HL-60 (cell line): ENCODE measurements at regions not wholly inside any gene's neighbourhood (a gene's known extent, or its start where the extent isn't known, plus 50 kb on each side); places are given as distances from the start of the nearest gene placed in this dataset.

ENCODE experiments used
- DNase-seq, 2 experiments: peaks; one replicate each; pipeline ENCODE4 v3.0.0-alpha.2; 2010 to 2020; ENCODE audit warnings: low read depth in 1 of 2, low spot score in 1 of 2
- H3K27ac ChIP-seq: fragments of 250-450 bp; sonication (Bioruptor Pico); replicated peaks from 2 replicates; pipeline ENCODE4 v1.5.1; 2020; ENCODE audit warnings: mild to moderate bottlenecking, moderate library complexity
- H3K27me3 ChIP-seq: fragments of 250-450 bp; sonication (Bioruptor Pico); 2 replicates; pipeline ENCODE4 v1.5.1; 2021; ENCODE audit warnings: mild to moderate bottlenecking, moderate library complexity; ENCODE audit not compliant: insufficient read depth, poor library complexity, severe bottlenecking
- H3K4me3 ChIP-seq: replicated peaks from 2 replicates; pipeline ENCODE4 v1.5.1; 2011; ENCODE audit warnings: mild to moderate bottlenecking, control low read depth, low read length; ENCODE audit not compliant: insufficient read depth
- GABPA ChIP-seq: IDR thresholded peaks from 2 replicates; pipeline ENCODE4 v1.6.1; 2012; ENCODE audit warnings: low read depth
- POLR2AphosphoS5 ChIP-seq: IDR thresholded peaks from 2 replicates; pipeline ENCODE4 v1.6.1; 2012; ENCODE audit warnings: low read depth
- SPI1 ChIP-seq: IDR thresholded peaks from 2 replicates; pipeline ENCODE4 v1.6.1; 2012; ENCODE audit warnings: low read depth, mild to moderate bottlenecking, borderline replicate concordance
- TF ChIP-seq, protein P1 (sequence below): IDR thresholded peaks from one replicate; pipeline ENCODE4 v1.5.1; 2011; ENCODE audit warnings: low read length, control low read depth, inconsistent platforms; ENCODE audit not compliant: insufficient read depth
- TF ChIP-seq, protein P2 (sequence below): IDR thresholded peaks from 2 replicates; pipeline ENCODE4 v1.6.1; 2012; ENCODE audit warnings: low read depth; ENCODE audit not compliant: insufficient replicate concordance

DNA sequence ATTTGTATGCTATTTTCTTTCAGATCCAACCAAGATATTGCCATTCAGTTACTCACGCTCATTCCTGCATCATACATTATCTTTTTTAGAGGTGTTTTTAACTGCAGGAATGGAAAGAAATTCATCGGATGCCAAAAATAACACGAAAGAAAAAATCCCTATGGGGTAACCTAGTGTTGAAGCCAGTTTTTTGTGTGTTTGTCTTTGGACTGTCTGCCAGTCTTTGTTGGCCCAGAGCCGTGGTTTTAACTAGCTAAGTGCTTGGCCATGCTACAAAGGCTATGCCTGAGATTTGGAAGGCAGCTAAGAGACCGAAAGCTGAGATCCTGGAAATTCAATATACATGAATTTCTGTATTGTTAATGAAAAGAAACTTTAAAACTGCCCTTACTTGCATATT, 309.8 kb upstream of the CNTN5 start:
- TF ChIP-seq, protein P1, sequence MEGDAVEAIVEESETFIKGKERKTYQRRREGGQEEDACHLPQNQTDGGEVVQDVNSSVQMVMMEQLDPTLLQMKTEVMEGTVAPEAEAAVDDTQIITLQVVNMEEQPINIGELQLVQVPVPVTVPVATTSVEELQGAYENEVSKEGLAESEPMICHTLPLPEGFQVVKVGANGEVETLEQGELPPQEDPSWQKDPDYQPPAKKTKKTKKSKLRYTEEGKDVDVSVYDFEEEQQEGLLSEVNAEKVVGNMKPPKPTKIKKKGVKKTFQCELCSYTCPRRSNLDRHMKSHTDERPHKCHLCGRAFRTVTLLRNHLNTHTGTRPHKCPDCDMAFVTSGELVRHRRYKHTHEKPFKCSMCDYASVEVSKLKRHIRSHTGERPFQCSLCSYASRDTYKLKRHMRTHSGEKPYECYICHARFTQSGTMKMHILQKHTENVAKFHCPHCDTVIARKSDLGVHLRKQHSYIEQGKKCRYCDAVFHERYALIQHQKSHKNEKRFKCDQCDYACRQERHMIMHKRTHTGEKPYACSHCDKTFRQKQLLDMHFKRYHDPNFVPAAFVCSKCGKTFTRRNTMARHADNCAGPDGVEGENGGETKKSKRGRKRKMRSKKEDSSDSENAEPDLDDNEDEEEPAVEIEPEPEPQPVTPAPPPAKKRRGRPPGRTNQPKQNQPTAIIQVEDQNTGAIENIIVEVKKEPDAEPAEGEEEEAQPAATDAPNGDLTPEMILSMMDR, result no peak
- no peak for TF ChIP-seq GABPA
- TF ChIP-seq, protein P2, sequence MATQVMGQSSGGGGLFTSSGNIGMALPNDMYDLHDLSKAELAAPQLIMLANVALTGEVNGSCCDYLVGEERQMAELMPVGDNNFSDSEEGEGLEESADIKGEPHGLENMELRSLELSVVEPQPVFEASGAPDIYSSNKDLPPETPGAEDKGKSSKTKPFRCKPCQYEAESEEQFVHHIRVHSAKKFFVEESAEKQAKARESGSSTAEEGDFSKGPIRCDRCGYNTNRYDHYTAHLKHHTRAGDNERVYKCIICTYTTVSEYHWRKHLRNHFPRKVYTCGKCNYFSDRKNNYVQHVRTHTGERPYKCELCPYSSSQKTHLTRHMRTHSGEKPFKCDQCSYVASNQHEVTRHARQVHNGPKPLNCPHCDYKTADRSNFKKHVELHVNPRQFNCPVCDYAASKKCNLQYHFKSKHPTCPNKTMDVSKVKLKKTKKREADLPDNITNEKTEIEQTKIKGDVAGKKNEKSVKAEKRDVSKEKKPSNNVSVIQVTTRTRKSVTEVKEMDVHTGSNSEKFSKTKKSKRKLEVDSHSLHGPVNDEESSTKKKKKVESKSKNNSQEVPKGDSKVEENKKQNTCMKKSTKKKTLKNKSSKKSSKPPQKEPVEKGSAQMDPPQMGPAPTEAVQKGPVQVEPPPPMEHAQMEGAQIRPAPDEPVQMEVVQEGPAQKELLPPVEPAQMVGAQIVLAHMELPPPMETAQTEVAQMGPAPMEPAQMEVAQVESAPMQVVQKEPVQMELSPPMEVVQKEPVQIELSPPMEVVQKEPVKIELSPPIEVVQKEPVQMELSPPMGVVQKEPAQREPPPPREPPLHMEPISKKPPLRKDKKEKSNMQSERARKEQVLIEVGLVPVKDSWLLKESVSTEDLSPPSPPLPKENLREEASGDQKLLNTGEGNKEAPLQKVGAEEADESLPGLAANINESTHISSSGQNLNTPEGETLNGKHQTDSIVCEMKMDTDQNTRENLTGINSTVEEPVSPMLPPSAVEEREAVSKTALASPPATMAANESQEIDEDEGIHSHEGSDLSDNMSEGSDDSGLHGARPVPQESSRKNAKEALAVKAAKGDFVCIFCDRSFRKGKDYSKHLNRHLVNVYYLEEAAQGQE, result no peak
- TF ChIP-seq SPI1, result no peak
- TF ChIP-seq POLR2AphosphoS5, result no peak
- Histone ChIP-seq H3K27ac (no peak overlapping the region), H3K4me3 (no peak overlapping the region), H3K27me3 (no peaks in the 10 kb centered on the region)
- no peak for DNase-seq

DNA sequence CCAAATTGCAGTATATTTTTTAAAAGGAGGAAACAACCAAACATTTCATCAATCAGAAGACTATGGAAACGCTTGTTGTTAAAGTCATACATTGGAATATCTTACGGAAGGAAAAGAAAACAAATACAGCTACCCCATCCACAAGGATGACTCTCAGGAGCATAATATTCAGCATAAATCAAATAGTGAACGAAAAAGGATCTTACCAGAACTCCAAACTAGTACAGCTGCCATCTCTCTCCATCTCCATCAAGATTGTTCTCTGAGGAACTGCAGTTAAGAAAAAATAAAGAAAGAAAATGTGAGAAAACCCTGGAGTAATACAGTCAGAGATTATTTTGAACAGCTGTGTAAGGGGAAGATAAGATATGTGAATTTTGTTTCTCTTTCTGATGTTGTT, 299.8 kb upstream of the CNTN5 start:
- no peak overlapping the region for H3K27ac ChIP-seq
- TF ChIP-seq SPI1 (no peak), GABPA (no peak), POLR2AphosphoS5 (no peak)
- TF ChIP-seq, protein P2, result no peak
- TF ChIP-seq, protein P1, result no peak
- no peak for DNase-seq
- H3K27me3 ChIP-seq, result no peaks in the 10 kb centered on the region
- no peak overlapping the region for H3K4me3 ChIP-seq

DNA sequence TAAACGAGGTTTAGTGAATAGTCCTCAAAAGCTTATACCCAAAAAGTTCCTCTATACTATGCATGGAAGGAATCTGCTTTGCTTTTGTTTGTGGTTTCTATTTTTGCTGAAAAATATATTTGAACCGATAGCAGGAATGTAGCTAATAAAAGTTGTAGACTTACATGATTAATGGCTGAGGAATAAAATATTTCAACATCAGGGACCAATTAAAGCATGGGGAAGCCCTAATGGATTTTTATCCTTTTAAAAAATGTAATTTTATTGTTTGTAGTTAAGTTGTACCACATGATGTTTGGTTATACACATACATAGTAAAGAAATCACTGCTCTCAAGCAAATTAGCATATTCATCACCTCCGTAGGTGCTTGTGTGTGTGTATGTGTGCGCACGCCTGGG, 295.3 kb upstream of the CNTN5 start:
- Histone ChIP-seq H3K4me3 (no peak overlapping the region), H3K27me3 (no peaks in the 10 kb centered on the region), H3K27ac (no peak overlapping the region)
- no peak for DNase-seq
- TF ChIP-seq, protein P1, result no peak
- TF ChIP-seq POLR2AphosphoS5, result no peak
- TF ChIP-seq GABPA, result no peak
- TF ChIP-seq, protein P2, result no peak
- TF ChIP-seq SPI1, result no peak
